Panc1 (cell line): ENCODE measurements at regions not wholly inside any gene's neighbourhood (a gene's known extent, or its start where the extent isn't known, plus 50 kb on each side); places are given as distances from the start of the nearest gene placed in this dataset.

Experiments used
- ATAC-seq: fragments of 200-7000 bp; cut with Tn5 transposase; 2 replicates; pipeline ENCODE4 v1.9.1; 2020; ENCODE audit warnings: mild to moderate bottlenecking, moderate library complexity
- BruUV-seq: library from RNA; stranded (reverse); fragments of 400-500 nt; replicated peaks from 2 replicates; lab custom pipeline; 2021; lab: Mats Ljungman, UMichigan
- CTCF ChIA-PET: fragments of 300-600 bp; sonication (Branson Sonifier 250); formaldehyde crosslinking; loops from one replicate; lab custom pipeline; 2022; ENCODE audit warnings: antibody characterized with exemption; lab: Charles Lee
- POLR2A ChIA-PET: fragments of 300-600 bp; sonication (Branson Sonifier 250); formaldehyde crosslinking; loops from one replicate; lab custom pipeline; 2022; ENCODE audit warnings: antibody characterized with exemption; lab: Charles Lee
- DNase-seq: peaks from one replicate; pipeline ENCODE4 v3.0.0-alpha.2; 2010; ENCODE audit warnings: low read depth, low spot score
- H3K27ac ChIP-seq: 2 replicates; pipeline ENCODE4 v1.5.1; 2011; ENCODE audit warnings: mild to moderate bottlenecking, low read length, inconsistent platforms
- H3K27me3 ChIP-seq: fragments of 200-500 bp; sonication (Bioruptor generic); 2 replicates; pipeline ENCODE4 v1.6.0; 2014; ENCODE audit warnings: low read length, inconsistent platforms; ENCODE audit not compliant: control insufficient read depth, insufficient read depth
- H3K36me3 ChIP-seq: fragments of 200-500 bp; sonication (Bioruptor generic); 2 replicates; pipeline ENCODE4 v1.5.1; 2014; ENCODE audit warnings: inconsistent platforms, mild to moderate bottlenecking, low read length, moderate library complexity; ENCODE audit not compliant: control insufficient read depth, insufficient read depth
- H3K4me1 ChIP-seq: 2 replicates; pipeline ENCODE4 v1.5.1; 2011; ENCODE audit warnings: inconsistent platforms, mild to moderate bottlenecking, low read length, moderate library complexity; ENCODE audit not compliant: control insufficient read depth, insufficient read depth
- H3K4me3 ChIP-seq, 2 experiments: 2 replicates each; pipeline ENCODE4 v1.5.1; 2011 to 2012; ENCODE audit warnings: low read depth in 2 of 2, low read length in 2 of 2, mild to moderate bottlenecking in 2 of 2, inconsistent platforms in 1 of 2, moderate library complexity in 1 of 2
- H3K9me3 ChIP-seq: fragments of 200-500 bp; sonication (Bioruptor generic); 2 replicates; pipeline ENCODE4 v1.5.1; 2014; ENCODE audit warnings: low read depth, mild to moderate bottlenecking, inconsistent platforms, low read length, moderate library complexity; ENCODE audit not compliant: control insufficient read depth, insufficient read depth
- POLR2AphosphoS5 ChIP-seq: IDR thresholded peaks from 2 replicates; pipeline ENCODE4 v1.6.1; 2012; ENCODE audit warnings: mild to moderate bottlenecking, low read depth, low read length, moderate library complexity
- REST ChIP-seq, 2 experiments: IDR thresholded peaks; 2 replicates each; pipeline ENCODE4 v1.6.1; 2011 to 2012; ENCODE audit warnings: low read depth in 2 of 2, control low read depth in 1 of 2, low read length in 1 of 2, mild to moderate bottlenecking in 1 of 2, moderate library complexity in 1 of 2; ENCODE audit not compliant: insufficient read depth in 1 of 2
- SIN3A ChIP-seq: IDR thresholded peaks from 2 replicates; pipeline ENCODE4 v1.6.1; 2012; ENCODE audit warnings: low read depth, mild to moderate bottlenecking, low read length, moderate library complexity, borderline replicate concordance; ENCODE audit not compliant: insufficient read depth
- TCF7L2 ChIP-seq: IDR thresholded peaks from 2 replicates; pipeline ENCODE4 v1.6.1; 2011; ENCODE audit warnings: mild to moderate bottlenecking, low read depth, low read length, inconsistent platforms
- in situ Hi-C: cut with HindIII; loops from 2 replicates; pipeline ENCODE4 v1.10.0; 2016; ENCODE audit warnings: low sequenced_read_pairs, low pct_unique_long_range_greater_than_20kb
- intact Hi-C: fragments of 100-400 bp; cut with micrococcal nuclease; formaldehyde crosslinking; loops from one replicate; pipeline ENCODE4 v1.10.0; 2022; ENCODE audit not compliant: unreplicated experiment
- TF ChIP-seq, protein P1 (sequence below): fragments of 450-650 bp; IDR thresholded peaks from 2 replicates; pipeline ENCODE4 v1.5.1; 2017; ENCODE audit warnings: mild to moderate bottlenecking

DNA sequence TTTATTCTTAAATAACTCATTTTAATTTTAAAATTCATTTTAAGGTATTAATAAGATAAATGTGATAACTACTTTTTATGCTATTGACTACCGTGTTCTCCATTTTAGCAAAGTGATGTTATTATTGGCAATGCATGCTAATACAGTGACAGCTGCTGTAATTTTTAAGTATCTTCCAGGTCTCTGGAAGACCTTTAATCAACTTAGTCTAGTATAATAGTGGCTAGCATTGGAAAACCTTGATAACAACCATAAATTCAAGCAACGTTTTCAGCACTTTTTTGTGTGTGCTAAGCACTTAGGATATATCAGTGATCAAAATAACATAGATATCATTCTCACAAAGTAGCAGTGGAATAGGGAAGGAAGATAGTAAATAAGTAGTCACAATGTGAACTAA is 230.9 kb upstream of the MAGI2 start:
- BruUV-seq: no TSS peak
- Histone ChIP-seq H3K9me3 (no peaks in the 10 kb centered on the region), H3K4me1 (no peaks in the 10 kb centered on the region), H3K36me3 (no peaks in the 10 kb centered on the region), H3K27me3 (no peaks in the 10 kb centered on the region), H3K4me3 (no peak overlapping the region), H3K27ac (no peak overlapping the region)
- intact Hi-C loops (no loop called here), in situ Hi-C loops (no loop called here)
- CTCF ChIA-PET: no interaction called here
- ATAC-seq: no peak
- DNase-seq: no peak
- POLR2A ChIA-PET: no interaction called here
- TF ChIP-seq POLR2AphosphoS5: no peak
- TF ChIP-seq, protein P1, sequence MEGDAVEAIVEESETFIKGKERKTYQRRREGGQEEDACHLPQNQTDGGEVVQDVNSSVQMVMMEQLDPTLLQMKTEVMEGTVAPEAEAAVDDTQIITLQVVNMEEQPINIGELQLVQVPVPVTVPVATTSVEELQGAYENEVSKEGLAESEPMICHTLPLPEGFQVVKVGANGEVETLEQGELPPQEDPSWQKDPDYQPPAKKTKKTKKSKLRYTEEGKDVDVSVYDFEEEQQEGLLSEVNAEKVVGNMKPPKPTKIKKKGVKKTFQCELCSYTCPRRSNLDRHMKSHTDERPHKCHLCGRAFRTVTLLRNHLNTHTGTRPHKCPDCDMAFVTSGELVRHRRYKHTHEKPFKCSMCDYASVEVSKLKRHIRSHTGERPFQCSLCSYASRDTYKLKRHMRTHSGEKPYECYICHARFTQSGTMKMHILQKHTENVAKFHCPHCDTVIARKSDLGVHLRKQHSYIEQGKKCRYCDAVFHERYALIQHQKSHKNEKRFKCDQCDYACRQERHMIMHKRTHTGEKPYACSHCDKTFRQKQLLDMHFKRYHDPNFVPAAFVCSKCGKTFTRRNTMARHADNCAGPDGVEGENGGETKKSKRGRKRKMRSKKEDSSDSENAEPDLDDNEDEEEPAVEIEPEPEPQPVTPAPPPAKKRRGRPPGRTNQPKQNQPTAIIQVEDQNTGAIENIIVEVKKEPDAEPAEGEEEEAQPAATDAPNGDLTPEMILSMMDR: no peak
- TF ChIP-seq SIN3A: no peak
- no peak for TF ChIP-seq REST (IDR thresholded peaks at IDR 0.05; ENCODE audit: insufficient read depth in 1 of 2, low read depth in 2 of 2, low read length in 1 of 2)
- TF ChIP-seq TCF7L2: no peak

DNA sequence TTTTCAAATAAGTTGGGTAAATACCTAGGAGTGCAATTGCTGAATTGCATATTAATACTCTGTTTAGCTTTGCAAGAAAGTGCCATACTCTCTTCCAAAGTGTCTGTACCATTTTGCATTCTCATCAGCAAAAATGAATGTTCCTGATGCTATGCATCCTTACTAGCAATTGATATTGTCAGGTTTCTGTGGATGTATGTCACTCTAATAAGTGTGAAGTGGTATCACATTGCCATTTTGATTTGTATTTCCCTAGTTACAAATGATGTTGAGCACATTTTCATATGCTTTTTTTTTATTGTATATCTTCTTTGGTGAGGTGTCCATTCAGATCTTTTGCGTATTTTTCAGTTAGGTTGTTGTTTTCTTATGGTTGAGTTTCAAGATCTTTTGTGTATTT is 230.4 kb upstream of the MAGI2 start:
- ATAC-seq (no peak), DNase-seq (no peak)
- Histone ChIP-seq H3K4me3 (no peak overlapping the region), H3K4me1 (no peaks in the 10 kb centered on the region), H3K9me3 (no peaks in the 10 kb centered on the region), H3K27me3 (no peaks in the 10 kb centered on the region), H3K27ac (no peak overlapping the region), H3K36me3 (no peaks in the 10 kb centered on the region)
- ChIA-PET POLR2A (no interaction called here), CTCF (no interaction called here)
- in situ Hi-C loops: no loop called here
- TF ChIP-seq, protein P1: no peak
- TF ChIP-seq SIN3A (no peak), REST (IDR thresholded peaks at IDR 0.05; ENCODE audit: insufficient read depth in 1 of 2, low read depth in 2 of 2, low read length in 1 of 2) (no peak), TCF7L2 (no peak), POLR2AphosphoS5 (no peak)
- no TSS peak for BruUV-seq
- intact Hi-C loops: no loop called here
